HepG2 (cell line): ENCODE measurements at regions not wholly inside any gene's neighbourhood (a gene's known extent, or its start where the extent isn't known, plus 50 kb on each side); places are given as distances from the start of the nearest gene placed in this dataset.

Experiments used
- ATAC-seq: fragments of 200-7000 bp; cut with Tn5 transposase; 3 replicates; pipeline ENCODE4 v1.9.1; 2020; ENCODE audit warnings: mild to moderate bottlenecking, moderate library complexity
- BruUV-seq: library from RNA; stranded (reverse); fragments of 400-500 nt; replicated peaks from 2 replicates; lab custom pipeline; 2021; lab: Mats Ljungman, UMichigan
- CTCF ChIA-PET: fragments of 300-600 bp; formaldehyde crosslinking; extraction: SDS; loops from one replicate; lab custom pipeline; 2021; ENCODE audit warnings: low total read pairs, inconsistent platforms, low intra/inter-chr PET ratio; lab: Yijun Ruan, JAX
- POLR2A ChIA-PET: fragments of 350-600 bp; sonication (Branson Sonifier 250); formaldehyde crosslinking; loops from one replicate; lab custom pipeline; 2020; ENCODE audit warnings: antibody characterized with exemption, inconsistent platforms; lab: Yijun Ruan, JAX
- DNase-seq: peaks from one replicate; pipeline ENCODE4 v3.0.0-alpha.2; 2015; ENCODE audit warnings: low spot score
- FAIRE-seq: peaks from 3 replicates; lab custom pipeline; 2011; peaks lifted over from hg19 to GRCh38; lab: Jason Lieb, UNC
- H2AFZ ChIP-seq: one replicate; pipeline ENCODE4 v1.6.1; 2011; ENCODE audit warnings: low read length, inconsistent platforms
- H3K27ac ChIP-seq: fragments of 300-600 bp; 3 replicates; pipeline ENCODE4 v1.8.0; 2011; ENCODE audit warnings: mixed run types, mild to moderate bottlenecking, mixed read lengths, low read length, inconsistent platforms; ENCODE audit not compliant: insufficient read depth; ENCODE audit errors: extremely low read length
- H3K27me3 ChIP-seq, 2 experiments: fragments of 200-600 bp in 1 of 2; 2 replicates in 1 of 2; 3 replicates in 1 of 2; pipeline versions ENCODE4 v1.6.0 to v1.8.0; 2011; ENCODE audit warnings: low read length in 2 of 2, mild to moderate bottlenecking in 2 of 2, moderate library complexity in 2 of 2, inconsistent platforms in 1 of 2; ENCODE audit not compliant: insufficient read depth in 2 of 2, control insufficient read depth in 1 of 2
- H3K36me3 ChIP-seq, 2 experiments: fragments of 200-600 bp in 1 of 2; replicated peaks in 1 of 2; 2 replicates in 1 of 2; 3 replicates in 1 of 2; pipeline versions ENCODE4 v1.5.1 to v1.8.0; 2011; ENCODE audit warnings: low read length in 2 of 2, inconsistent platforms in 1 of 2; ENCODE audit not compliant: insufficient read depth in 2 of 2, control insufficient read depth in 1 of 2
- H3K4me1 ChIP-seq: 2 replicates; pipeline ENCODE4 v1.5.1; 2012; ENCODE audit warnings: low read length, inconsistent platforms; ENCODE audit not compliant: insufficient read depth
- H3K4me2 ChIP-seq: 2 replicates; pipeline ENCODE4 v1.6.0; 2011; ENCODE audit warnings: low read depth, low read length, inconsistent platforms
- H3K4me3 ChIP-seq, 3 experiments: fragments of 200-600 bp in 1 of 3; sonication (generic), shearing (Covaris generic) in 1 of 3; replicated peaks in 1 of 3; 2 replicates each; pipeline ENCODE4 v1.5.1; 2011 to 2016; ENCODE audit warnings: low read length in 3 of 3, inconsistent platforms in 2 of 3, low read depth in 2 of 3, mild to moderate bottlenecking in 2 of 3, control low read depth in 1 of 3, mixed read lengths in 1 of 3; ENCODE audit not compliant: insufficient read depth in 1 of 3
- H3K79me2 ChIP-seq: one replicate; pipeline ENCODE4 v1.6.1; 2011; ENCODE audit warnings: low read length, inconsistent platforms; ENCODE audit not compliant: insufficient read depth
- H3K9ac ChIP-seq: 2 replicates; pipeline ENCODE4 v1.6.0; 2011; ENCODE audit warnings: mild to moderate bottlenecking, low read depth, low read length, inconsistent platforms; ENCODE audit not compliant: insufficient read depth
- H3K9me3 ChIP-seq: 2 replicates; pipeline ENCODE4 v1.5.1; 2012; ENCODE audit warnings: mild to moderate bottlenecking, low read length
- H4K20me1 ChIP-seq: 2 replicates; pipeline ENCODE4 v1.6.0; 2011; ENCODE audit warnings: inconsistent platforms, mild to moderate bottlenecking, low read length, moderate library complexity; ENCODE audit not compliant: insufficient read depth
- HNF1A ChIP-seq, 2 experiments: sonication (generic) in 1 of 2; formaldehyde crosslinking in 1 of 2; IDR thresholded peaks; 2 replicates each; pipeline versions ENCODE4 v1.4.0 to v1.6.1; 2016 to 2020; ENCODE audit warnings: borderline replicate concordance in 1 of 2, low read depth in 1 of 2, mild to moderate bottlenecking in 1 of 2, missing genetic modification reagents in 1 of 2
- NFYC ChIP-seq: IDR thresholded peaks from 2 replicates; pipeline ENCODE4 v1.6.1; 2016; ENCODE audit warnings: missing genetic modification reagents, missing compliant biosample characterization
- NR2F2 ChIP-seq: IDR thresholded peaks from 2 replicates; pipeline ENCODE4 v1.6.1; 2012; ENCODE audit warnings: low read depth, inconsistent platforms, borderline replicate concordance
- STAT6 ChIP-seq: sonication (generic); formaldehyde crosslinking; IDR thresholded peaks from 2 replicates; pipeline ENCODE4 v1.4.0; 2020; ENCODE audit warnings: missing genetic modification reagents, mild to moderate bottlenecking, borderline replicate concordance
- ZNF382 ChIP-seq: sonication (generic); formaldehyde crosslinking; IDR thresholded peaks from 2 replicates; pipeline ENCODE4 v1.5.0; 2020; ENCODE audit warnings: missing genetic modification reagents, mild to moderate bottlenecking, borderline replicate concordance
- ZNF460 ChIP-seq: sonication (generic); formaldehyde crosslinking; IDR thresholded peaks from 2 replicates; pipeline ENCODE4 v1.5.1; 2020; ENCODE audit warnings: missing genetic modification reagents, mild to moderate bottlenecking, borderline replicate concordance
- ZNF567 ChIP-seq: sonication (generic); formaldehyde crosslinking; IDR thresholded peaks from 2 replicates; pipeline ENCODE4 v1.8.1; 2023; ENCODE audit warnings: mild to moderate bottlenecking, missing genetic modification reagents, borderline replicate concordance
- WGBS: methylation state at CpG from one replicate; pipeline ENCODE4 v1.1.6; 2017; ENCODE audit warnings: low lambda C conversion rate; 5-methylcytosine and 5-hydroxymethylcytosine counted together
- in situ Hi-C: cut with HindIII; loops from 2 replicates; pipeline ENCODE4 v1.10.0; 2017; ENCODE audit warnings: low pct_unique_long_range_greater_than_20kb; ENCODE audit not compliant: extremely low pct_ligation_motif_present
- intact Hi-C: fragments of 100-400 bp; cut with micrococcal nuclease; formaldehyde crosslinking; loops from one replicate; pipeline ENCODE4 v1.10.0; 2022; ENCODE audit not compliant: unreplicated experiment

DNA sequence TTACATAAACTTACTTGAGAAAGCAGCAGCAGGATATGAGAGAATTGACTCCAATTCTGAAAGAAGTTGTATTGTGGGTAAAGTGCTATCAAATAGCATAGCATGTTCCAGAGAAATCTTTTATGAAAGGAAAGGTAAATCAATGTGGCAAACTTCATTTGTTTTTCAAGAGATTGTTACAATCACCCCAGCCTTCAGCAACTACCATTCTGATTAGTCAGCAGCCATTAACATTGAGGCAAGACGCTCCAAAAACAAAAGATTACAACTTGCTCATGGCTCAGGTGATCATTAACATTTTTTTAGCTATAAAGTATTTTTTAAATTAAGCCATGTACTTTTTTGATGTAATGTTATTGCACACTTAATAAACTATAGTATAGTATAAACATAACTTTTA lies 357.2 kb downstream of the TMEM135 start:
- H3K27ac ChIP-seq, result no peak overlapping the region
- no TSS peak for BruUV-seq
- TF ChIP-seq ZNF460 (no peak), ZNF382 (CRISPR knock-in tag) (no peak), STAT6 (CRISPR knock-in tag) (no peak), ZNF567 (CRISPR knock-in tag) (no peak), NFYC (CRISPR knock-in tag) (no peak), NR2F2 (no peak), HNF1A (IDR thresholded peaks at IDR 0.05; ENCODE audit: low read depth) (no peak), HNF1A (CRISPR knock-in tag; IDR thresholded peaks at IDR 0.05; ENCODE audit: borderline replicate concordance) (no peak)
- TF ChIP-seq, all 625 proteins: peak for 0
- no peak for DNase-seq
- no peak for FAIRE-seq
- Histone ChIP-seq H4K20me1 (no peaks in the 10 kb centered on the region), H2AFZ (no peak overlapping the region), H3K9me3 (no peaks in the 10 kb centered on the region), H3K27me3 (no peaks in the 10 kb centered on the region), H3K9ac (no peak overlapping the region), H3K36me3 (no peaks in the 10 kb centered on the region), H3K4me3 (no peak overlapping the region), H3K4me1 (no peaks in the 10 kb centered on the region), H3K79me2 (no peaks in the 10 kb centered on the region), H3K4me2 (no peak overlapping the region)
- intact Hi-C loops, result no loop called here
- ChIA-PET POLR2A (no interaction called here), CTCF (no interaction called here)
- 4% methylated on average over 1 of the region's 1 CpG for WGBS
- no peak for ATAC-seq
- in situ Hi-C loops, result no loop called here
